Hematopoietic multipotent progenitor cell (in vitro differentiated cells): ENCODE measurements at regions not wholly inside any gene's neighbourhood (a gene's known extent, or its start where the extent isn't known, plus 50 kb on each side); places are given as distances from the start of the nearest gene placed in this dataset.
A peak's percentile ranks its signal among the peaks of the same experiment; 100 is the strongest.
"Not testable (repeated sequence)": the region's sequence is repeated elsewhere in the genome, so short reads cannot be mapped to it uniquely, and the experiment has no call there.

ENCODE experiments used
- DNase-seq, 3 donors: peaks; one replicate each; pipeline ENCODE4 v3.0.0-alpha.2; 2011 to 2015; ENCODE audit warnings: low read depth in 2 of 3, low spot score in 2 of 3

- no peak for DNase-seq
Observed at GRCh38 chr4:115529126-115529525, 415.7 kb upstream of the NDST4 start.

GRCh38 chr4:115519476-115519875 is 406.1 kb upstream of the NDST4 start:
- DNase-seq, result not testable (repeated sequence)

GRCh38 chr4:115515772-115516171 is 402.4 kb upstream of the NDST4 start:
- peak in 1 of 3 donors; percentile 32 for DNase-seq

- DNase-seq, result no peak
Observed at GRCh38 chr4:115515366-115515765, 401.9 kb upstream of the NDST4 start.

- no peak for DNase-seq
Observed at GRCh38 chr4:115514675-115515074, 401.3 kb upstream of the NDST4 start.

- DNase-seq, result no peak
Observed at GRCh38 chr4:115505326-115505725, 391.9 kb upstream of the NDST4 start.

- DNase-seq, result no peak
Observed at GRCh38 chr4:115501656-115502055, 388.2 kb upstream of the NDST4 start.

GRCh38 chr4:115493770-115494169 is 380.4 kb upstream of the NDST4 start:
- not testable (repeated sequence) for DNase-seq

- DNase-seq, result no peak
Observed at GRCh38 chr4:115491686-115492085, 378.3 kb upstream of the NDST4 start.

- no peak for DNase-seq
Observed at GRCh38 chr4:115489279-115489678, 375.9 kb upstream of the NDST4 start.

GRCh38 chr4:115485402-115485801 is 372.0 kb upstream of the NDST4 start:
- no peak for DNase-seq

- DNase-seq, result no peak
Observed at GRCh38 chr4:115484479-115484878, 371.1 kb upstream of the NDST4 start.

- no peak for DNase-seq
Observed at GRCh38 chr4:115470763-115471162, 357.3 kb upstream of the NDST4 start.

- DNase-seq, result not testable (repeated sequence)
Observed at GRCh38 chr4:115459301-115459700, 345.9 kb upstream of the NDST4 start.

GRCh38 chr4:115456231-115456630 is 342.8 kb upstream of the NDST4 start:
- DNase-seq, result no peak

GRCh38 chr4:115454228-115454627 is 340.8 kb upstream of the NDST4 start:
- DNase-seq, result no peak

GRCh38 chr4:115453416-115453815 is 340.0 kb upstream of the NDST4 start:
- no peak for DNase-seq

GRCh38 chr4:115452229-115452628 is 338.8 kb upstream of the NDST4 start:
- DNase-seq, result not testable (repeated sequence)

GRCh38 chr4:115437739-115438138 is 324.3 kb upstream of the NDST4 start:
- no peak for DNase-seq

GRCh38 chr4:115433491-115433890 is 320.1 kb upstream of the NDST4 start:
- DNase-seq, result no peak

GRCh38 chr4:115430024-115430423 is 316.6 kb upstream of the NDST4 start:
- no peak for DNase-seq

GRCh38 chr4:115428455-115428854 is 315.0 kb upstream of the NDST4 start:
- no peak for DNase-seq

- DNase-seq, result no peak
Observed at GRCh38 chr4:115424852-115425251, 311.4 kb upstream of the NDST4 start.
